Breast epithelium (tissue), 4 donors: ENCODE measurements at regions not wholly inside any gene's neighbourhood (a gene's known extent, or its start where the extent isn't known, plus 50 kb on each side); places are given as distances from the start of the nearest gene placed in this dataset.

Source experiments
- DNase-seq, 2 donors: peaks; one replicate each; pipeline ENCODE4 v3.0.0-alpha.2; 2019; ENCODE audit warnings: low spot score in 2 of 2
- H3K27ac ChIP-seq, 2 donors: fragments of 200-600 bp; sonication (generic) in 1 of 2; one replicate each; pipeline ENCODE4 v1.5.1; 2016 to 2019; ENCODE audit warnings: mild to moderate bottlenecking in 1 of 2
- H3K27me3 ChIP-seq, 2 donors: fragments of 200-600 bp; sonication (generic) in 1 of 2; one replicate each; pipeline versions ENCODE4 v1.5.1 to v1.6.0; 2017 to 2019; ENCODE audit warnings: control low read depth in 1 of 2, mild to moderate bottlenecking in 1 of 2
- H3K36me3 ChIP-seq: fragments of 200-600 bp; one replicate; pipeline ENCODE4 v1.5.1; 2019
- H3K4me1 ChIP-seq, 2 donors: fragments of 200-600 bp; sonication (generic); one replicate each; pipeline ENCODE4 v1.5.1; 2016 to 2019; ENCODE audit warnings: control low read depth in 1 of 2
- H3K4me3 ChIP-seq, 3 donors: fragments of 200-600 bp; sonication (generic); 1 replicate in 2 of 3; 2 replicates in 1 of 3; pipeline ENCODE4 v1.5.1; 2016 to 2019; ENCODE audit warnings: mild to moderate bottlenecking in 3 of 3, moderate library complexity in 2 of 3
- H3K9me3 ChIP-seq, 2 donors: fragments of 200-600 bp; sonication (generic) in 1 of 2; one replicate each; pipeline ENCODE4 v1.5.1; 2016 to 2019; ENCODE audit warnings: control low read depth in 1 of 2
- POLR2A ChIP-seq: fragments of 450-650 bp; IDR thresholded peaks from one replicate; pipeline ENCODE4 v1.6.1; 2016; ENCODE audit warnings: antibody characterized with exemption, mild to moderate bottlenecking, moderate library complexity
- POLR2AphosphoS5 ChIP-seq, 3 donors: sonication (generic); formaldehyde crosslinking; IDR thresholded peaks; one replicate each; pipeline ENCODE4 v1.6.1; 2017; ENCODE audit warnings: antibody characterized with exemption in 3 of 3
- intact Hi-C: fragments of 100-400 bp; cut with DNase I; formaldehyde crosslinking; loops from one replicate; pipeline ENCODE4 v1.15.1; 2023; ENCODE audit warnings: low total_unique reads
- TF ChIP-seq, protein P1 (sequence below), 3 donors: fragments of 450-650 bp; IDR thresholded peaks; one replicate each; pipeline ENCODE4 v1.5.1; 2016 to 2017; ENCODE audit warnings: antibody characterized with exemption in 3 of 3, mild to moderate bottlenecking in 3 of 3, moderate library complexity in 3 of 3

DNA sequence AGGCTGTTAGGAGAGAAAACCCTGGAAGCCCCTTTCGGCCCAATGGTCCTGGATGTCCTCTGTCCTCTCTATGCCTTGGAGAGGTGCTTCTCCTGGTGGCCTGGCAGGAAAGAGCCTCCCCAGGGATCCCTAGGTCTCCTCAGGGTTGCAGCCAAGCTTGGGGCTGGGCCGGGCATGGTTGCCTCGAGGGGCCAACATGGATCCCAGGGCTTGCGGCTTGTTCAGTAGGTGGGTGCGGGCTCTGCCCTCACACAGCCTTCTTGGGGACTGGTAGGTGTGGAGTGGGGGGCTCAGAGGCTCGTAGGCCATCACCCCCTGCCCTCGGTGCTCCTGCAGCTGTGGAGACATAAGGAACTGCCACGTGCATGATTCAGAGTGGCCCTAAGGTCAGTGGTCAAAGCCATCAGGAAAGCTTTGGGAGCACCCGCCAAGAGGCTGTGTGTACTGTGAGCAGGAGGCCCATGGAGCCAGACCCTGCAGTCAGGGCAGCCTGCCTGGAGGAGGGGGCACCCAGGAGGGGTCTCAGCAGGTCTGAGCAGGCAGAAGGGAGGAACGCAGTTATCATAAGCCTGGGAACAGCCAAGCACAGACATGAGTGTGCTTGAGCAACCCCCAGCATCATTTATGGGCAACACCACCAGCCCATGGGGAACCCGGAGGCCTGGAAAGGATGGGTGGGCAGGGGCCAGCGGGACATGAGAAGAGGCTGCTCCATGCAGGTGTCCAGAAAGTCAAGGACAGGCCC lies 231.0 kb downstream of the GLI2 start:
- no peak overlapping the region for H3K4me3 ChIP-seq
- no peak for DNase-seq
- intact Hi-C loops: loop anchor here (5.0 kb wide), 1 partner anchor 416 kb away; no protein-coding TSS in a partner anchor
- H3K36me3 ChIP-seq: no peaks in the 10 kb centered on the region
- H3K4me1 ChIP-seq: no peaks in the 10 kb centered on the region
- TF ChIP-seq POLR2A (no peak), POLR2AphosphoS5 (IDR thresholded peaks at IDR 0.05) (no peak)
- TF ChIP-seq, protein P1, sequence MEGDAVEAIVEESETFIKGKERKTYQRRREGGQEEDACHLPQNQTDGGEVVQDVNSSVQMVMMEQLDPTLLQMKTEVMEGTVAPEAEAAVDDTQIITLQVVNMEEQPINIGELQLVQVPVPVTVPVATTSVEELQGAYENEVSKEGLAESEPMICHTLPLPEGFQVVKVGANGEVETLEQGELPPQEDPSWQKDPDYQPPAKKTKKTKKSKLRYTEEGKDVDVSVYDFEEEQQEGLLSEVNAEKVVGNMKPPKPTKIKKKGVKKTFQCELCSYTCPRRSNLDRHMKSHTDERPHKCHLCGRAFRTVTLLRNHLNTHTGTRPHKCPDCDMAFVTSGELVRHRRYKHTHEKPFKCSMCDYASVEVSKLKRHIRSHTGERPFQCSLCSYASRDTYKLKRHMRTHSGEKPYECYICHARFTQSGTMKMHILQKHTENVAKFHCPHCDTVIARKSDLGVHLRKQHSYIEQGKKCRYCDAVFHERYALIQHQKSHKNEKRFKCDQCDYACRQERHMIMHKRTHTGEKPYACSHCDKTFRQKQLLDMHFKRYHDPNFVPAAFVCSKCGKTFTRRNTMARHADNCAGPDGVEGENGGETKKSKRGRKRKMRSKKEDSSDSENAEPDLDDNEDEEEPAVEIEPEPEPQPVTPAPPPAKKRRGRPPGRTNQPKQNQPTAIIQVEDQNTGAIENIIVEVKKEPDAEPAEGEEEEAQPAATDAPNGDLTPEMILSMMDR (IDR thresholded peaks at IDR 0.05): no peak
- H3K27me3 ChIP-seq: no peaks in the 10 kb centered on the region
- no peaks in the 10 kb centered on the region for H3K9me3 ChIP-seq
- no peak overlapping the region for H3K27ac ChIP-seq

DNA sequence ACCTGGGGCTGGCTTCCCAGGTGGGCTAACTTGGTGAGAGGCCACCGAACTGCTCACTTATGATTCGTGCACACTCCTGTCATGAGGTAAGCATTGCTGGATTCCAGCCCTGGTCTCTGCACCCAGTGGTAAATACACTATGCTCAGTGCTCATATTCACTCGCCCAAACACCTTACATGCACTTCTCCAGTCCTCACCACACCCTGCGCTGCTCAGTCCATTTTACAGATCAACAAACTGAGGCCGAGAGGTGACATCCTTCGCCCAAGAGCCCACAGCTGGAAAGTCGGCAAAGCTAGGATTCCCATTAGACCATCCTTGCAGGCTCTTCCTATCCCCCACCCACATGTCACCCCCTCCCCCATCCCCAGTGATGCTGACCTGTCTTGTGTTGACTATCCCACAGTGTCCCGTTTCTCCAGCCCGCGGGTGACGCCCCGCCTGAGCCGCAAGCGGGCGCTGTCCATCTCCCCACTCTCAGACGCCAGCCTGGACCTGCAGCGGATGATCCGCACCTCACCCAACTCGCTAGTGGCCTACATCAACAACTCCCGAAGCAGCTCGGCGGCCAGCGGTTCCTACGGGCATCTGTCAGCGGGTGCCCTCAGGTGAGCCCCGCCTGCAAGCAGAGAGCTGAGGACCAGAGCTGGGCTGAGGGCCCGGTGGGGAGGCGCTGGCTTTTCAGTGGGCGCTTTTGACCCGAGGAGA lies 232.8 kb downstream of the GLI2 start:
- no peaks in the 10 kb centered on the region for H3K27me3 ChIP-seq
- no peak overlapping the region for H3K27ac ChIP-seq
- no peaks in the 10 kb centered on the region for H3K4me1 ChIP-seq
- intact Hi-C loops: loop anchor here (5.0 kb wide), 1 partner anchor 414 kb away; no protein-coding TSS in a partner anchor
- no peaks in the 10 kb centered on the region for H3K9me3 ChIP-seq
- TF ChIP-seq, protein P1 (IDR thresholded peaks at IDR 0.05): no peak
- TF ChIP-seq POLR2A: no peak
- no peak for TF ChIP-seq POLR2AphosphoS5 (IDR thresholded peaks at IDR 0.05)
- no peaks in the 10 kb centered on the region for H3K36me3 ChIP-seq
- no peak for DNase-seq
- H3K4me3 ChIP-seq: no peak overlapping the region

DNA sequence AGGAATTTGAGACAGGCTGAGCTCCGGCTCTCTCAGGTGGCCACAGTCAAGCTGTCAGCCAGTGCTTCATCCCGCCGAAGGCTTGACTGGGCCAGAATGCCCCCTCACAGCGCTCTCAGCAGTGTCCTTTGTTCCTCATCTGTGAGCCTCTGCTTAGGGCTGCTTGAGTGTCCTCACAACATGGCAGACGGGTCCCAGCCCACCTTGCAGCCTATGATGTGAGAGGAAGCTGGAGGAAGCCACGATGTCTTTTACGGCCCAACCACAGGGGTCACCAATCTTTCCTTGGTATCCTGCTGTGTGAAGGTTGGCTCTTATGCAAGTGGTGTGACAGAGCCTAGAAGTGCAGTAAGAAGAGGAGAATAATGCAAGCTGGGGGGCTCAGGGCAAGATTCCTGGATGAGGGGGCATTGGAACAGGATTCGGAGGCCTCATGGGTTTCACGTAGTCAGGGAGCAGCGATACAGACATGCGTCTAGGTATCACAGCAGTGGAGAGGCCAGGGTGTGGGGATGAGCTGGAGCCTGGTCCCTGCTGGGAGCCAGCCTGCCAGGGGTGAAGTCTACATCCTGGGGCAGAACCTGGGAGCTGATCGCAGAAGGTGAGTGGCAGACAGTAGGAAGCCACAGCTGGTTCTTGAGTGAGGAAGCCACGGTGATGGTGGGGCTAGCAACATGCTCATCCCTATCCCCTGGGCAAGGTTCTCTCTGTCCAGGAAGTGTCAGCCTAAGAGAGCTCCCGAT lies 234.1 kb downstream of the GLI2 start:
- no peak overlapping the region for H3K27ac ChIP-seq
- no peaks in the 10 kb centered on the region for H3K36me3 ChIP-seq
- TF ChIP-seq POLR2A: no peak
- no peak for TF ChIP-seq POLR2AphosphoS5 (IDR thresholded peaks at IDR 0.05)
- TF ChIP-seq, protein P1 (IDR thresholded peaks at IDR 0.05): no peak
- H3K4me1 ChIP-seq: no peaks in the 10 kb centered on the region
- no peaks in the 10 kb centered on the region for H3K27me3 ChIP-seq
- H3K9me3 ChIP-seq: no peaks in the 10 kb centered on the region
- intact Hi-C loops: loop anchor here (5.0 kb wide), 1 partner anchor 413 kb away; no protein-coding TSS in a partner anchor
- DNase-seq: no peak
- no peak overlapping the region for H3K4me3 ChIP-seq

DNA sequence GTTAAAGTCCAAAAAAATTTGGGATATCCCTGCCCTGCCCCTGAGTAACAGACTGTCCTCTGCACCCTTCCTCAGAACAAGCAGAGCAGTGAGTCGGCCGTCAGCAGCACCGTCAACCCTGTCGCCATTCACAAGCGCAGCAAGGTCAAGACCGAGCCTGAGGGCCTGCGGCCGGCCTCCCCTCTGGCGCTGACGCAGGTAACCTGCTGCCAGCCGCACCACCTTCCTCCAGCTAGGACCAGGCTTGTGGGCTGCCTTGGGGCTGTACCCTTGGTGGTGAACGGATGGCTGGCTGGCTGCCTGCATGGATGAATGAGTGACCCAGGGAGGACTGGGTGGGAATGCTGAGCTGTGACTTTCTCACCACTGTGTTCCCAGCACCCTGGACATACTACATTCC lies 236.2 kb downstream of the GLI2 start:
- no peak for TF ChIP-seq POLR2AphosphoS5 (IDR thresholded peaks at IDR 0.05)
- no peak for TF ChIP-seq POLR2A
- TF ChIP-seq, protein P1 (IDR thresholded peaks at IDR 0.05): no peak
- DNase-seq: no peak
- Histone ChIP-seq H3K4me3 (no peak overlapping the region), H3K4me1 (no peaks in the 10 kb centered on the region), H3K27me3 (no peaks in the 10 kb centered on the region), H3K36me3 (no peaks in the 10 kb centered on the region), H3K27ac (no peak overlapping the region), H3K9me3 (no peaks in the 10 kb centered on the region)
- intact Hi-C loops: no loop called here
